ENCODE measurements at regions not wholly inside any gene's neighbourhood (a gene's known extent, or its start where the extent isn't known, plus 50 kb on each side); places are given as distances from the start of the nearest gene placed in this dataset.
A peak's percentile ranks its signal among the peaks of the same experiment; 100 is the strongest.
"Not testable (repeated sequence)": the region's sequence is repeated elsewhere in the genome, so short reads cannot be mapped to it uniquely, and the experiment has no call there.

GRCh38 chr7:51428217-51428887 lies 111.7 kb upstream of the COBL start:
- no peaks in the 10 kb centered on the region for H3K36me3 Mint-ChIP-seq (ENCODE audit: insufficient read depth, unreplicated experiment)
- TF ChIP-seq, protein P1, sequence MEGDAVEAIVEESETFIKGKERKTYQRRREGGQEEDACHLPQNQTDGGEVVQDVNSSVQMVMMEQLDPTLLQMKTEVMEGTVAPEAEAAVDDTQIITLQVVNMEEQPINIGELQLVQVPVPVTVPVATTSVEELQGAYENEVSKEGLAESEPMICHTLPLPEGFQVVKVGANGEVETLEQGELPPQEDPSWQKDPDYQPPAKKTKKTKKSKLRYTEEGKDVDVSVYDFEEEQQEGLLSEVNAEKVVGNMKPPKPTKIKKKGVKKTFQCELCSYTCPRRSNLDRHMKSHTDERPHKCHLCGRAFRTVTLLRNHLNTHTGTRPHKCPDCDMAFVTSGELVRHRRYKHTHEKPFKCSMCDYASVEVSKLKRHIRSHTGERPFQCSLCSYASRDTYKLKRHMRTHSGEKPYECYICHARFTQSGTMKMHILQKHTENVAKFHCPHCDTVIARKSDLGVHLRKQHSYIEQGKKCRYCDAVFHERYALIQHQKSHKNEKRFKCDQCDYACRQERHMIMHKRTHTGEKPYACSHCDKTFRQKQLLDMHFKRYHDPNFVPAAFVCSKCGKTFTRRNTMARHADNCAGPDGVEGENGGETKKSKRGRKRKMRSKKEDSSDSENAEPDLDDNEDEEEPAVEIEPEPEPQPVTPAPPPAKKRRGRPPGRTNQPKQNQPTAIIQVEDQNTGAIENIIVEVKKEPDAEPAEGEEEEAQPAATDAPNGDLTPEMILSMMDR (IDR thresholded peaks at IDR 0.05; ENCODE audit: unreplicated experiment), result peak; percentile 54
- no TSS peak for BruUV-seq (replicated peaks)
- H3K27ac Mint-ChIP-seq (ENCODE audit: unreplicated experiment), result no peak overlapping the region
- CTCF ChIA-PET, result interaction anchor here (1.0 to 1.4 kb wide), 5 partner anchors 52 to 267 kb away, joined by 3 to 39 read pairs (median 6); no protein-coding TSS in a partner anchor
- H3K4me1 Mint-ChIP-seq (ENCODE audit: low read depth, unreplicated experiment), result no peaks in the 10 kb centered on the region
- intact Hi-C loops (cut with micrococcal nuclease; ENCODE audit: unreplicated experiment), result loop anchor here (1.0 to 2.0 kb wide), 2 partner anchors 62 to 266 kb away; no protein-coding TSS in a partner anchor
- H3K27me3 Mint-ChIP-seq (ENCODE audit: unreplicated experiment), result peaks cover 34% of the 10 kb centered on the region
- H3K9me3 Mint-ChIP-seq (ENCODE audit: low read depth, unreplicated experiment), result no peaks in the 10 kb centered on the region
- H3K4me3 Mint-ChIP-seq (ENCODE audit: low read depth, unreplicated experiment), result no peak overlapping the region
- DNase-seq, result peak; percentile 61

DNA sequence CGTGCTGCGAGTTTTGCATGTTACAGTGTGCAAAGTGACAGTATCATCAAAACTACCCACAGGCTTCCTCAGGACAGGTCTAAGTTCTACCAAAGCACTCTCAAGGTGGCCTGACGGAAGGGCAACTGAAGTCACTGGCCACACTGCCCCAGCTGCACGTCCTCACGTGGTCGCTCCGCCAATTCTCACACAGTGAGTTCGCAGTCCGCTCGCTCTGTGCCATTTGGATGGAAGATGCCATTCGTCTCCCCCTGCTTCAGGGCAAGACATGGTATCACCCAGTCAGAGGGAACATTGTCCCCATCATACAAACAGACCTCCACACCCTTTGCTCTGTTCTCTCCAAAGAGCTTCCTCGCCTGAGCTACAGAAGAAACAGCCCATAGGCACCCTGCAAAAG lies 109.6 kb upstream of the COBL start:
- Mint-ChIP-seq H3K27ac (ENCODE audit: unreplicated experiment) (no peak overlapping the region), H3K4me1 (ENCODE audit: low read depth, unreplicated experiment) (no peaks in the 10 kb centered on the region), H3K4me3 (ENCODE audit: low read depth, unreplicated experiment) (no peak overlapping the region), H3K9me3 (ENCODE audit: low read depth, unreplicated experiment) (no peaks in the 10 kb centered on the region), H3K36me3 (ENCODE audit: insufficient read depth, unreplicated experiment) (no peaks in the 10 kb centered on the region), H3K27me3 (ENCODE audit: unreplicated experiment) (peaks cover 44% of the 10 kb centered on the region)
- no TSS peak for BruUV-seq (replicated peaks)
- TF ChIP-seq, protein P1 (IDR thresholded peaks at IDR 0.05; ENCODE audit: unreplicated experiment), result no peak
- CTCF ChIA-PET, result interaction anchor here (0.7 kb wide), 1 partner anchor 353 kb away, joined by 3 read pairs; no protein-coding TSS in a partner anchor
- DNase-seq, result no peak
- intact Hi-C loops (cut with micrococcal nuclease; ENCODE audit: unreplicated experiment), result no loop called here

DNA sequence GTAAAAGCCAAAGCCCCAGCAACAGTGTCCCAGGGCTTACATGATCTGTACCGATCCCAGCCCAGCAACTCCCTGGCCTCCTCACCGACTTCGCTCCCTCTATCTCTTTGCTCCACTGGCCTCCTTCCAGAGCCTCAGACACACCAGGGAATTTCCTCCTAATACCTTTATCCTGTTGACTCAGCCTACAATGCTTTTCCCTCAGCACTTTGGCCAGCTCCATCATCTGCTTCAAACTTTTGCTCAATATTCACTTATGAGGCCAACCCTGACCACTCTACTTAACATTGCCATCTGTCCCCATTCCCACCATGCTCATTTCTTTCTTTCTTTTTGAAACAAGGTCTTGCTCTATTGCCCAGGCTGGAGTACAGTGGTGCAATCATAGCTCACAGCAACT lies 93.3 kb upstream of the COBL start:
- H3K4me1 Mint-ChIP-seq (ENCODE audit: low read depth, unreplicated experiment); DNase-seq; H3K27ac Mint-ChIP-seq (ENCODE audit: unreplicated experiment); BruUV-seq (replicated peaks); H3K4me3 Mint-ChIP-seq (ENCODE audit: low read depth, unreplicated experiment); H3K9me3 Mint-ChIP-seq (ENCODE audit: low read depth, unreplicated experiment); CTCF ChIA-PET; intact Hi-C loops (cut with micrococcal nuclease; ENCODE audit: unreplicated experiment); H3K36me3 Mint-ChIP-seq (ENCODE audit: insufficient read depth, unreplicated experiment): not testable (repeated sequence)
- H3K27me3 Mint-ChIP-seq (ENCODE audit: unreplicated experiment), result peaks cover 51% of the 10 kb centered on the region

- H3K27ac Mint-ChIP-seq (ENCODE audit: unreplicated experiment); H3K9me3 Mint-ChIP-seq (ENCODE audit: low read depth, unreplicated experiment); intact Hi-C loops (cut with micrococcal nuclease; ENCODE audit: unreplicated experiment); BruUV-seq (replicated peaks); H3K36me3 Mint-ChIP-seq (ENCODE audit: insufficient read depth, unreplicated experiment); DNase-seq; H3K4me1 Mint-ChIP-seq (ENCODE audit: low read depth, unreplicated experiment); H3K4me3 Mint-ChIP-seq (ENCODE audit: low read depth, unreplicated experiment): not testable (repeated sequence)
- CTCF ChIA-PET, result interaction anchor here (0.7 kb wide), 1 partner anchor 33 kb away, joined by 3 read pairs; no protein-coding TSS in a partner anchor
- H3K27me3 Mint-ChIP-seq (ENCODE audit: unreplicated experiment), result peaks cover 30% of the 10 kb centered on the region
These were observed 81.0 kb upstream of the COBL start for GRCh38 chr7:51397608-51398007.

DNA sequence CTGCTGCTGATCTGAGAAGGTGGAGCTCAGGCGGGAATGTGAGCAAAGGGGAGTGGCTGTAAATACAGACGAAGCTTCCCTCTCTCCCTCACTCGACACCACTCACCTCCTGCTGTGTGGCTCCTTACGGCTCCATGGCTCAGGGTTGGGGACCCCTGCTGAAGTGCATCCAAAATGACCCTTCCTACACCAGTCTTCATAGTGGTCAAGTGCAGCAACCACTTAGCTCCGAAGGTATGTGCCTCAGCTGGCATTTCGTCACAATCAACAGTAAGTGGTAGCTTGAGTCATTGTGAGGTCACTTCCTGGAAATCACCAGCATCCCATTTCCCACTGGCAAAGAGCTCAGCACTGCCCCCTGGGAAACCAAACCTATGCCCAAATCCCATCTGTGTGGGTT lies 76.4 kb upstream of the COBL start:
- intact Hi-C loops (cut with micrococcal nuclease; ENCODE audit: unreplicated experiment); H3K4me1 Mint-ChIP-seq (ENCODE audit: low read depth, unreplicated experiment): not testable (repeated sequence)

DNA sequence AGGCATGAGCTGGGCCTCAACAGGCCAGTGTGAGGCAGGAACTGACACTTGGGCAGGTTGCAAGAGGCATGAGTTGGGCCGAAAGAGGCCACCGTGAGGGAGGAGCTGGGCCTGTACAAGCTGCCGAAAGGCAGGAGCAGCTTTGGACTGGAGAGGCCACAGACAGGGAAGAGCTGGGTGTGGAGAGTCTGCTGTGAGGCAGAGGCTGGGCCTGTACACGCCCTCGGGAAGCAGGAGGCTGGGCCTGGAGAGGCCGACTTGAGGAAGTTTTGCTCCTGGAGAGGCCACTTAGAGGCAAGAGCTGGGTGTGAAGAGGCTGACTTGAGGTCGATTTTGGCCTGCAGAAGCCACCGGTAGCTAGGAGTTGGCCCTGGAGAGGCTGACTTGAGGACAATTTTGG lies 73.3 kb upstream of the COBL start:
- H3K4me1 Mint-ChIP-seq (ENCODE audit: low read depth, unreplicated experiment); DNase-seq; H3K27ac Mint-ChIP-seq (ENCODE audit: unreplicated experiment); CTCF ChIA-PET; H3K36me3 Mint-ChIP-seq (ENCODE audit: insufficient read depth, unreplicated experiment); H3K4me3 Mint-ChIP-seq (ENCODE audit: low read depth, unreplicated experiment); H3K9me3 Mint-ChIP-seq (ENCODE audit: low read depth, unreplicated experiment); BruUV-seq (replicated peaks); intact Hi-C loops (cut with micrococcal nuclease; ENCODE audit: unreplicated experiment); H3K27me3 Mint-ChIP-seq (ENCODE audit: unreplicated experiment): not testable (repeated sequence)

More for the DNA sequence above, 76.4 kb upstream of the COBL start:
- H3K9me3 Mint-ChIP-seq (ENCODE audit: low read depth, unreplicated experiment); H3K36me3 Mint-ChIP-seq (ENCODE audit: insufficient read depth, unreplicated experiment); H3K4me3 Mint-ChIP-seq (ENCODE audit: low read depth, unreplicated experiment); BruUV-seq (replicated peaks); H3K27ac Mint-ChIP-seq (ENCODE audit: unreplicated experiment); CTCF ChIA-PET; DNase-seq: not testable (repeated sequence)
- H3K27me3 Mint-ChIP-seq (ENCODE audit: unreplicated experiment), result peaks cover 11% of the 10 kb centered on the region

DNA sequence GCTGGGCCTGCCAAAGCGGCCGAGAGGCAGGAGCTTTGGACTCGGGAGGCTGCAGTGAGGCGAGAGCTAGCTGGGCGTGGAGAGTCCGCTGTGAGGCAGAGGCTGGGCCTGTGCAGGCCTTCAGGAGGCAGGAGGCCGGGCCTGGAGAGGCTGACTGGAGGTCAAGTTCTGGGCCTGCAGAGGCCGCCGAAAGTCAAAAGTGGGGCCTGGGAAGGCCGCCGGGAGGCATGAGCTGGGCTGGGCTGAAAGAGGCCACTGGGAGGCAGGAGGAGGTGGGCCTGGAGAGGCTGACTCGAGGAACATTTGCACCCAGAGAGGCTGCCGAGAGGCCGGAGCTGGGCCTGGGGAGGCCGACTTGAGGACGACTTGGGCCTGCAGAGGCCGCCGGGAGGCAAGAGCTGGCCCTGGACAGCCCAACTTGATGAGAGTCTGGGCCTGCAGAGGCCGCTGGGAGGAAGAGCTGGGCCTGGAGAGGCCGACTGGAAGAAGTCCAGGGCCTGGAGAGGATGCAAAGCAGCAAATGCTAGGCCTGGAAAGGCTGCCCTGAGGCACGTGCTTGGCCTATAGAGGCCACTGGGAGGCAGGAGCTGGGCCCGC lies 72.7 kb upstream of the COBL start:
- H3K27me3 Mint-ChIP-seq (ENCODE audit: unreplicated experiment); CTCF ChIA-PET; H3K9me3 Mint-ChIP-seq (ENCODE audit: low read depth, unreplicated experiment); intact Hi-C loops (cut with micrococcal nuclease; ENCODE audit: unreplicated experiment); H3K27ac Mint-ChIP-seq (ENCODE audit: unreplicated experiment); BruUV-seq (replicated peaks); DNase-seq; H3K36me3 Mint-ChIP-seq (ENCODE audit: insufficient read depth, unreplicated experiment); H3K4me3 Mint-ChIP-seq (ENCODE audit: low read depth, unreplicated experiment); H3K4me1 Mint-ChIP-seq (ENCODE audit: low read depth, unreplicated experiment): not testable (repeated sequence)

DNA sequence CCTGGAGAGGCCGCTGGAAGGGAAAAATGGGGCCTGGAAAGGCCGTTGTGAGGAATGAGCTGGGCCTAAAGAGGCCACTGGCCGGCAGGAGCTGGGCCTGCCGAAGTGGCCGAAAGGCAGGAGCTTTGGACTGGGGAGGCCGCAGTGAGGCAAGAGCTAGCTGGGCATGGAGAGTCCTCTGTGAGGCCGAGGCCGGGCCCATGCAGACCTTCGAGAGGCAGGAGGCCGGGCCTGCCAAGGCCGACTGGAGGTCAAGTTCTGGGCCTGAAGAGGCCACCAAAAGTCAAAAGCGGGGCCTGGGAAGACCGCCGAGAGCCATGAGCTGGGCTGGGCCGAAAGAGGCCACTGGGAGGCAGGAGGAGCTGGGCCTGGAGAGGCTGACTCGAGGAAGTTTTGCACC lies 71.6 kb upstream of the COBL start:
- H3K4me3 Mint-ChIP-seq (ENCODE audit: low read depth, unreplicated experiment); H3K27ac Mint-ChIP-seq (ENCODE audit: unreplicated experiment); H3K36me3 Mint-ChIP-seq (ENCODE audit: insufficient read depth, unreplicated experiment); H3K4me1 Mint-ChIP-seq (ENCODE audit: low read depth, unreplicated experiment); DNase-seq; H3K9me3 Mint-ChIP-seq (ENCODE audit: low read depth, unreplicated experiment); BruUV-seq (replicated peaks); H3K27me3 Mint-ChIP-seq (ENCODE audit: unreplicated experiment); intact Hi-C loops (cut with micrococcal nuclease; ENCODE audit: unreplicated experiment): not testable (repeated sequence)
- CTCF ChIA-PET, result interaction anchor here (0.6 kb wide), 1 partner anchor 60 kb away, joined by 3 read pairs; no protein-coding TSS in a partner anchor

All from Calu3 (cell line).